GM23338 (cell line): ENCODE measurements at regions not wholly inside any gene's neighbourhood (a gene's known extent, or its start where the extent isn't known, plus 50 kb on each side); places are given as distances from the start of the nearest gene placed in this dataset.

Experiments
- ATAC-seq: fragments of 200-7000 bp; cut with Tn5 transposase; 3 replicates; pipeline ENCODE4 v1.9.1; 2020
- DNase-seq: peaks from one replicate; pipeline ENCODE4 v3.0.0-alpha.2; 2015; ENCODE audit warnings: low spot score
- H2AFZ ChIP-seq: fragments of 200-600 bp; sonication (generic); 2 replicates; pipeline ENCODE4 v1.8.0; 2016; ENCODE audit warnings: antibody characterized with exemption, mild to moderate bottlenecking, moderate library complexity
- H3F3A ChIP-seq: fragments of 200-600 bp; sonication (generic); replicated peaks from 2 replicates; pipeline ENCODE4 v1.8.0; 2017; ENCODE audit warnings: antibody characterized with exemption, mixed run types, low read depth
- H3K27ac ChIP-seq: fragments of 200-600 bp; sonication (generic); 2 replicates; pipeline ENCODE4 v1.6.1; 2016; ENCODE audit warnings: low read depth
- H3K27me3 ChIP-seq: fragments of 200-600 bp; sonication (generic); 2 replicates; pipeline ENCODE4 v1.8.0; 2016; ENCODE audit warnings: mild to moderate bottlenecking, mixed run types, moderate library complexity; ENCODE audit not compliant: insufficient read depth
- H3K36me3 ChIP-seq: fragments of 200-600 bp; sonication (generic); 2 replicates; pipeline ENCODE4 v1.8.0; 2016; ENCODE audit warnings: mild to moderate bottlenecking; ENCODE audit not compliant: insufficient read depth
- H3K4me1 ChIP-seq: fragments of 200-600 bp; sonication (generic); 2 replicates; pipeline ENCODE4 v1.8.0; 2016; ENCODE audit warnings: mild to moderate bottlenecking, moderate library complexity; ENCODE audit not compliant: insufficient read depth
- H3K4me2 ChIP-seq: fragments of 200-600 bp; sonication (generic); 2 replicates; pipeline ENCODE4 v1.7.1; 2017; ENCODE audit warnings: mixed run types
- H3K4me3 ChIP-seq: fragments of 200-600 bp; sonication (generic); 2 replicates; pipeline ENCODE4 v1.6.1; 2016; ENCODE audit warnings: mixed run types
- H3K79me2 ChIP-seq: fragments of 200-600 bp; sonication (generic); replicated peaks from 2 replicates; pipeline ENCODE4 v1.8.0; 2017; ENCODE audit warnings: mild to moderate bottlenecking; ENCODE audit not compliant: insufficient read depth
- H3K9me2 ChIP-seq: fragments of 200-600 bp; sonication (generic); 2 replicates; pipeline ENCODE4 v1.8.0; 2017; ENCODE audit not compliant: insufficient read depth
- H4K20me1 ChIP-seq: fragments of 200-600 bp; sonication (generic); replicated peaks from 2 replicates; pipeline ENCODE4 v1.8.0; 2017; ENCODE audit warnings: mild to moderate bottlenecking; ENCODE audit not compliant: insufficient read depth
- H3K27ac Mint-ChIP-seq: 2 replicates; pipeline ENCODE4 v1.8.0; 2020; ENCODE audit warnings: inconsistent platforms, mild to moderate bottlenecking, moderate library complexity, mixed read lengths
- H3K27me3 Mint-ChIP-seq: 3 replicates; pipeline ENCODE4 v1.8.0; 2022; ENCODE audit warnings: low read depth, mild to moderate bottlenecking, moderate library complexity, mixed read lengths, inconsistent platforms; ENCODE audit not compliant: insufficient read depth, poor library complexity
- H3K36me3 Mint-ChIP-seq: 3 replicates; pipeline ENCODE4 v1.8.0; 2021; ENCODE audit warnings: low read depth, mild to moderate bottlenecking, inconsistent platforms, moderate library complexity, mixed read lengths
- H3K4me1 Mint-ChIP-seq: 3 replicates; pipeline ENCODE4 v1.8.0; 2020; ENCODE audit warnings: mild to moderate bottlenecking, inconsistent platforms, mixed read lengths
- H3K4me3 Mint-ChIP-seq: 3 replicates; pipeline ENCODE4 v1.8.0; 2021; ENCODE audit warnings: moderate library complexity, mild to moderate bottlenecking, inconsistent platforms, mixed read lengths
- H3K9me3 Mint-ChIP-seq: 3 replicates; pipeline ENCODE4 v1.8.0; 2020; ENCODE audit warnings: moderate library complexity, mild to moderate bottlenecking, inconsistent platforms, mixed read lengths
- CREB1 ChIP-seq: fragments of 250-450 bp; sonication (Bioruptor Pico); IDR thresholded peaks from 2 replicates; pipeline ENCODE4 v1.5.0; 2020; ENCODE audit warnings: low read depth, mild to moderate bottlenecking, moderate library complexity
- CTCF ChIP-seq, 2 experiments: fragments of 200-600 bp in 1 of 2; sonication (generic) in 1 of 2; conservative IDR thresholded peaks; 2 replicates each; pipeline versions ENCODE4 v1.5.1 to v1.6.1; 2016 to 2017; ENCODE audit warnings: antibody characterized with exemption in 2 of 2, low read depth in 2 of 2, mild to moderate bottlenecking in 2 of 2, moderate library complexity in 1 of 2
- ETS1 ChIP-seq: IDR thresholded peaks from 2 replicates; pipeline ENCODE4 v1.6.1; 2016; ENCODE audit warnings: antibody characterized with exemption
- EZH2 ChIP-seq: fragments of 200-600 bp; sonication (generic); IDR thresholded peaks from one replicate; pipeline ENCODE4 v1.8.0; 2017; ENCODE audit warnings: antibody characterized with exemption, mild to moderate bottlenecking, low read depth; ENCODE audit not compliant: unreplicated experiment
- EZH2phosphoT487 ChIP-seq: fragments of 200-600 bp; sonication (generic); IDR thresholded peaks from one replicate; pipeline ENCODE4 v1.8.1; 2018; ENCODE audit warnings: antibody characterized with exemption; ENCODE audit not compliant: unreplicated experiment
- POLR2AphosphoS5 ChIP-seq: IDR thresholded peaks from 2 replicates; pipeline ENCODE4 v1.6.1; 2016; ENCODE audit warnings: antibody characterized with exemption, low read depth
- STAT1 ChIP-seq: IDR thresholded peaks from one replicate; pipeline ENCODE4 v1.6.1; 2016; ENCODE audit warnings: antibody characterized with exemption; ENCODE audit not compliant: unreplicated experiment
- ZNF114 ChIP-seq: fragments of 250-450 bp; sonication (Bioruptor Pico); IDR thresholded peaks from 2 replicates; pipeline ENCODE4 v1.5.0; 2020; ENCODE audit warnings: mild to moderate bottlenecking, moderate library complexity
- ZNF462 ChIP-seq: fragments of 250-450 bp; sonication (Bioruptor Pico); IDR thresholded peaks from 2 replicates; pipeline ENCODE4 v1.5.0; 2020; ENCODE audit warnings: mild to moderate bottlenecking, moderate library complexity

- Mint-ChIP-seq H3K4me1 (peaks cover 37% of the 10 kb centered on the region), H3K27ac (no peak overlapping the region), H3K9me3 (peaks cover 12% of the 10 kb centered on the region), H3K4me3 (no peak overlapping the region), H3K36me3 (peaks cover 6% of the 10 kb centered on the region), H3K27me3 (peaks cover 10% of the 10 kb centered on the region)
- no peaks in the 10 kb centered on the region for H3K9me2 ChIP-seq
- DNase-seq (peak; percentile 77), ATAC-seq (peak; percentile 82)
- peaks cover 82% of the 10 kb centered on the region for H3K79me2 ChIP-seq
- no peak overlapping the region for H3K27ac ChIP-seq
- TF ChIP-seq CTCF (conservative IDR thresholded peaks at IDR 0.05; ENCODE audit: low read depth in 2 of 2) (peak; percentile 75 to 83), STAT1 (no peak), EZH2 (no peak)
- no peaks in the 10 kb centered on the region; the same call in 1 of the 2 replicates for H4K20me1 ChIP-seq
- no peak overlapping the region for H3K4me3 ChIP-seq
- H3F3A ChIP-seq: no peaks in the 10 kb centered on the region
- no peak overlapping the region for H2AFZ ChIP-seq
- H3K4me2 ChIP-seq: no peak overlapping the region
- H3K36me3 ChIP-seq: no peaks in the 10 kb centered on the region
- no peaks in the 10 kb centered on the region for H3K27me3 ChIP-seq
- peaks cover 22% of the 10 kb centered on the region for H3K4me1 ChIP-seq
These were observed 64.2 kb upstream of the ABL1 start for GRCh38 chr9:130770679-130771442.

- peaks cover 16% of the 10 kb centered on the region for H3K4me1 ChIP-seq
- no peak for DNase-seq
- peaks cover 12% of the 10 kb centered on the region for H3K36me3 Mint-ChIP-seq
- H3K9me3 Mint-ChIP-seq: peaks cover 21% of the 10 kb centered on the region
- peaks cover 5% of the 10 kb centered on the region for H3K27me3 Mint-ChIP-seq
- no peak overlapping the region for H3K27ac ChIP-seq
- H2AFZ ChIP-seq: no peak overlapping the region
- H3K9me2 ChIP-seq: no peaks in the 10 kb centered on the region
- peaks cover 24% of the 10 kb centered on the region for H3K4me1 Mint-ChIP-seq
- no peaks in the 10 kb centered on the region for H3K36me3 ChIP-seq
- no peak overlapping the region for H3K4me3 ChIP-seq
- no peaks in the 10 kb centered on the region for H3K27me3 ChIP-seq
- H3K79me2 ChIP-seq: peaks cover 76% of the 10 kb centered on the region
- H3K4me3 Mint-ChIP-seq: no peak overlapping the region
- no peak for ATAC-seq
- H4K20me1 ChIP-seq: no peaks in the 10 kb centered on the region; the same call in 1 of the 2 replicates
- no peaks in the 10 kb centered on the region for H3F3A ChIP-seq
- peak overlapping the region; percentile 3; the same call in 1 of the 2 replicates for H3K27ac Mint-ChIP-seq
- H3K4me2 ChIP-seq: no peak overlapping the region
- TF ChIP-seq ZNF462 (CRISPR knock-in tag) (no peak), CTCF (conservative IDR thresholded peaks at IDR 0.05; ENCODE audit: low read depth in 2 of 2) (no peak), POLR2AphosphoS5 (no peak), ZNF114 (no peak), STAT1 (no peak), ETS1 (no peak), CREB1 (CRISPR knock-in tag) (no peak), EZH2phosphoT487 (no peak)
These were observed 62.9 kb upstream of the ABL1 start for GRCh38 chr9:130772185-130772584.
